DMS114 treated with DMSO at 0.1 percent for 48 hours (cell line): ENCODE measurements at regions not wholly inside any gene's neighbourhood (a gene's known extent, or its start where the extent isn't known, plus 50 kb on each side); places are given as distances from the start of the nearest gene placed in this dataset.
"Not testable (repeated sequence)": the region's sequence is repeated elsewhere in the genome, so short reads cannot be mapped to it uniquely, and the experiment has no call there.

Experiments used
- DNase-seq: peaks from one replicate; lab custom pipeline; 2025; ENCODE audit not compliant: unreplicated experiment; lab: John Stamatoyannopoulos, UW

DNA sequence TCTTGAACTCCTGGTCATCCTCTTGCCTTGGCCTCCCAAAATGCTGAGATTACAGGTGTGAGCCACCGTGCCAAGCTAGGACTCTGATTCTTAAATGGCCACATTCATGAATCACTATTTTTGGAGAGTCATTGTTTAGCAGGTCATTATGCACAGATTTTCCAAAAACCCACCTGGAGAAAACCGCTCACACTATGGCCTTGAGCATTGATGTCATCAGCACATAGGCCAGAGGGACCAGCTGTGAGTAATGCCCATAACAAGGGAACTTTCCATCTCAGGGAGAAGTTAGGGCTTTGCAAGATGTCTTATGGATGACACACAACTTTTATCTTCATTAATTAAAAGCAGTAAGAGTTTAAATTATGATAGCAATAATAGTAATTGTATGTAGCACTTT, 86.4 kb upstream of the KIF5B start:
- no peak for DNase-seq

DNA sequence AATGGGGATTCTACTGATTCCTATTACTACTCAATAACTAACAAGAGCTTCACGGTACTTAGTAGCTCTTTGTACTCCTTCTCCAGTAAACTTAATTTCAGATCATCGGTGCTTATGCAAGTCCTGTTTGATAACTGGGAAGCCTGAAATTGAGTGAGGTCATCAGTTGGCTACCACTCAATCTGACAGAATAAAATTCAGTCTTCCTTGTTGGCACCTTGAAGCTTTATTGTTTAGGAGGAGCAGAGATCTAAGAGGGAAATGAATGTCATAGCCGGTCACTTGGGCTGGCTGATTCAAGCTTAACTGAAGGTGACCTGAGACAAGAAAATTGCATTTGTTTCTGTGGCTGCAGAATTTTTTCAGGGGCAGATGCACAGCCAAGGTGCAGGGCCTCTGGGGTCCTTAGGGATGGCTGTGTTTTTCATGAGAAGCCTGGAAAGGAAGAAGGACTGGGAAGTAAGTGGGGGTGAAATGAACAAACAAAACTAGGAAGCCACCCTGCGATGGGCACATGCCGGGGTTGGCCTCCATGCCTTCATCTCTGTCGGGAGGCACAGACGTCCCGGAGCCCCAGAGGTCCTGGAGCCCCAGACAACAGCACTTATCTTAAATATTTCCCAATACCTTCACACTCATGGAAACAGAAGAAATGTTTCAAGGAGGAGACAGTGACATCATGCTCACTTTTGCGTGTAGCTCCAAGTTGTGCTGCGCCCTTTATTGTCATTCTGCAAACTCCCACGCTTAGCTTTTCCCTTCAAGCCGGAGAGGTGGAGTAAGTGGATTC, 85.0 kb upstream of the KIF5B start:
- no peak for DNase-seq

DNA sequence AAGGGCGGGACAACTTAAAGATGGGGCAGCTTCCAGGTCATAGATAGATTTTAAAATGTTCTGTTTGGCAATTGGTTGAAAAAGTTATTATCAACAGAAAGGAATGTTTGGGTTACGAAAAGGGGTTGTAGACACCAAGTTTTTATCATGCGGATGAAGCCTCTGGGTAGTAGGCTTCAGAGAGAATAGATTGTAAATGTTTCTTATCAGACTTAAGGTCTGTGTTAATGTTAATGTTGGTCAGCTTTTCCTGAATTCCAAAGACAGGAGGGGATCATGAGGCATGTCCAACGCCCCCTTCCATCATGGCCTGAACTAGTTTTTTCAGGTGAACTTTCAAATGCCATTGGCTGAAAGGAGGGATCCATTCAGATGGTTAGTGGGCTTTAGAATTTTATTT, 84.2 kb upstream of the KIF5B start:
- DNase-seq = no peak

DNA sequence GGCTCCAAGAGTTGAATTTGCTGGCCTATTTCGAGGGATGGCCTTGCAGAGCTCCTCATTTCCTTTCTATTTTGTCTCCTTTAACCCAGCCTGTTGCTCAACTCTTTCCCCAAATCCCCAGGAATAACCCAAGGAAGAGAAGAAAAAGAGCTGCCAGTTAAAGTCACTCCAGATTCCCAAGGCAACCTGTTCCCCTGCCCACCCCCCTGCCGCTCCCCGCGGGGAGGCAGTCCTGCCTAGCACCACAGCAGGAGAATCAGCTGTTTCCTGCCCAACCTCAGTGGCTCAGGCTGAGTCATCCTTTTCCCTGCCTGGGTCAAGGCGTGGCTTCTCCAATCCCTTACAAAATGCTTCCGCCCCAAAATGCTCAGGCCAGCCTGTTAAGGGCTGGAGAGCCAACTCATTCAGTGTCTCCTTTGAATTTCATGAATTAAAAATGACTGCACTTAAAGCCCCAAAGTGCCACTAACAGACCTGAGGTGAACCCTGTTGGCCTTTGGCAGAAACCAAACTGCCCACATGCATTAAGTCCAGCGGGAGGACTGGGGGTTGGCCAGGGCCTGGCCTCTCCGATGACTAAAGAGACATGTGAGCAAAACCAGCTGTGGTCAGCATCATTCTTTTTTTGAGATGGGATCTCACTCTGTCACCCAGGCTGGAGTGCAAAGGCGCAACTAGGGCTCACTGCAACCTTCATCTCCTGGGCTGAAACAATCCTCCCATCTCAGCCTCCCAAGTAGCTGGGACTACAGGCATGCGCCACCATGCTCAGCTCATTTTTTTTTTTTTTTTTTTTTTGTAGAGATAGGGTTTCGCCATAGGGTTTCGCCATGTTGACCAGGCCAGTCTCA, 83.2 kb upstream of the KIF5B start:
- DNase-seq = no peak

DNA sequence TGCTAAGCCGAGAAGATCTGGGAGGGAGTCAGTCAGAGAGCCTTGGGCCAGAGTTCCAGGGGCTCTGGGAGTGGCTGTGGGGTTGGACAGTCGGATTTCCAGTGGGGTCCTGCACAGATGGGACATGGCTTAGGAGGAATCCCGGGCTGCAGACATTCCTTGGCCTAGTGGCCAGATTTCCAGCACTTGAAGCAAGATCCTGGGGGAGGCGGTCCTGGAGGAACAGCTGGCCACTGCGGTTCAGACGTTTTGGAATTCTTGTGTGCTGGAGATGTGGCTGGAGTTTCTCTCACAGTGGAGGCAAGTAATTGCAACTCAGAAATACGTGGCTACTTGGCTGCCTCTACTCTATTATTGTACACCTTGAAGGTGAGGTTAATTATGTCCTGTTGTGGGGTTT, 80.7 kb upstream of the KIF5B start:
- not testable (repeated sequence) for DNase-seq

DNA sequence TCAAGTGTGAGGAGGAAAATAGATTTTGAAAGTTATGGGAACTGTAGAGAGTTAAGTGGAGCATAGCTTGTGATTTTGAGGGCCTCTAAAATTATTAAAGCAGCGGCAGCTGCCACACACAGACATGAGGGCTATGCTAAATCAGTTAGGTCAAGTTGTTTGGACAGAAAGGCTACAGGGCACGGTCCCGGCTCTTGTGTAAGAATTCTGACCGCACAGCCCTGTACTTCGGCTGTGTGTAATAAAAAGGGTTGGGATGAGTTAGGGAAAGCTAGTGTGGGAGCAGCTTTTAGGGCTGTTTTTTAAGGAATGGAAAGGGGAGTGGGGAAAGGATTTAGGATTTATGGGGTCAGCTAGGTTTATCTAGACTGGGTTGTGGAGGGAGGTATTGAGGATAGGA, 79.6 kb upstream of the KIF5B start:
- not testable (repeated sequence) for DNase-seq

DNA sequence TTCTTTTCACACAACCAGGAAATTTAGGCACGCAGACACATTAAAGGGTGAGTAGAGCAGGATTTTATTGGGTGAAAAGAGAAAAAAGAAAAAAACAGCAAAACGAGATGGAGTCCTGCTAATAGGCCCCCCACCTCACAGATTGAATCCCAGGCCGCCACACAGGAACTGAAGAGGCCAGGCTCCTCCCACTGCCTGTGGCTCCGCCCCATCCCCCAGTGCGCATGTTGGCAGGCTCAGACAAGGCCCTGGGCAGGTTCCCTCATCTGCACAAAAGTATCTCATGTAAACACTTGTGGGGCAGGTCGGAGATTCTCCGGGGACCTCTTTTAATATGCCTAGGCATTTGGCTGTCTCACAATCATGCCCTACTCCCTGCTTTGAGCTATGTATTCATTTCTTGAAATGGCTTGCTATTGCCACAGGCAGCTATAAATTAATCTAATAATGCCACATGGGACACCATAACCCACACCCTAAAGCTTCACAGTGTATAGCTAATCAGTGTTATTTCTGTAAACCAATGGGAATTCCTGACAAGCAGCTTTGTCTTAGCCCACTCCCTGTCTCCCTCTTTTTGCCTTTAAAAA, 76.2 kb upstream of the KIF5B start:
- no peak for DNase-seq

DNA sequence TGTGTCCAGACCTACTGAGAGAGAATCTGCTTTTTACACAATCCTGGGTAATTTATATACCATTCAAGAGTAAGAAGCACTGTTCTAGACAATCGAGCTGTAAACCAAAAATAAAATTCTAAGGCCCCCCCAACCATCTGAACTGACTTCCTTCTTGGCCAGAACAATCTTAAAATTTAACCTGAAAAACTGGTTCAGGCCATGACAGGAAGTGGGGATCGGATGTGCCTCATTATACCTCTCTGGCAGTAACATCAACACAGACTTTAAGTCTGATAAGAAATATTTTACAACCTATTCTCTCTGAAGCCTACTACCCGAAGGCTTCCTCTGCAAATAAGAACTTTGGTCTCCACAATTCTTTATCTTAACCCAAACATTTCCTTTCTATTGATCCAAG, 75.2 kb upstream of the KIF5B start:
- DNase-seq = no peak

DNA sequence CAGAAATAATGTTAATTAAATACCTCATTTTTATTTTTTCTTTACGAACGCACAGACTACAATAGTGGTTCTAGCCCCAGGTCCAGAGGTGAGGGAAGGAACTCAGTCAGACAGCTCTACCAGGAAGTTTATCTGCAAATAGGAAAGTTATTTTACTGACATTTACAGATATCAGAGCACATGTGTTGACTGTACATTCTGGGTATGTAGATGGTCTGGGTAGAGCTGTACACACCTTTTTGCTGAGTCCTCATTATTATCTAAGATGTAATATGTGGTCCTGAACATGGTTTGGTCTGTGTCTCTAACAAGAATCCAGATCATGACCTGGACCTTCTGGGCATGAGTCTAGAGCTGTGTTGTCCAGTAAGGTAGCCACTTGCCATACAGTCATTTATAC, 74.6 kb upstream of the KIF5B start:
- DNase-seq = no peak

DNA sequence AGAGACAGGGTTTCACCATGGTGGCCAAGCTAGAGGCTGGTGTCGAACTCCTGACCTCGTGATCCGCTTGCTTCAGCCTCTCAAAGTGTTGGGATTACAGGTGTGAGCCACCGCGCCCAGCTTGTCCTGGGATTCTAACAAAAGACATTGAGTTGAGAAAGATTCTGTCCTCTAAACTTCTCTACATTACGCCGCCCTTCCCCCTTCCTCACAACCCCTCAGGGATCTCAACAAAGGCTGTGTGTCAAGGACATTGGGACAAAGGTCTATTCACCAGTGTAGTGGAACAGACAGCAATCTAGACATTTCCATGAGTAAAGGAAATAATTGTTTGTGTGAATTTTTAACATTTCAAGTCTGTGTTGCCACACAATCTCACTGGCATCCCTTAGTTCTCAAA, 68.8 kb upstream of the KIF5B start:
- DNase-seq = no peak

DNA sequence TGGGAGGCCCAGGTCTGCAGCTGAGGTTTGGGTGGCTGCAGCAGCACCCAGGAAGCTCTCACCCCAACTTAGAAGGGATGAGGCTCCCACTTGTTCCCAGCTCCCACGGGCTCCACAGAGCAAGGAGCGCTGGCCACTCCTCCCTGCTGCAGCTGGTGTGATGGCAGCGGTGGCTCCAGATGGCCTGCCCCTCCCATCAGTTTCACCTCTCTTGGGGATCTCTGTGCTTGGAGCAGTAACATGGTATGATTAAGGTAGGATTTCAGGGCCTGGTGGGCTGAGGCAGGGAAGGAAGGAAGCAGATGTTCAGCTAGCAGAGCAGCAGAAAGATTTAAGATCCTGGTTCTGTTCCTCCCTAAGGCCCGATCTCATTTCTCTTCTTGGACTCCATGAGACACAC, 66.8 kb upstream of the KIF5B start:
- no peak for DNase-seq

DNA sequence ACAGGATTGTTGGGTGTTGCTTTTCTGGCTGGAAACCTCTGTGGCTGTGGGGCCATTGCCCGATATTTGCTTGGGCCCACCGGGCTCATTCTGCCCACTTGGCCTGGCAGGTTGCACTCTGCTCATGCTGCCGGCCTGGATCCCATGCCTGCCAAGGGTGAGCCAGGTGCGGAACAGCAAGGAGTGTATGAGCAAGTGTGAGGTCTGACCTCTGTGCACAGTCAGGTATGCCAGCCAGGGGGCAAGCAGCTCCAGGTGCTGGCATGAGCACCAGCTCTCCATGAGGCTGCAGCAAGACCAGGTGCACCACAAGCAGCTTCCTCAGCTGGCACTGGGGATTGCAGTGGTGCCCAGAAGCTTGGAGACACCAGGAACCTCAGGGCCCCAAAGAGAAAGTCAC, 65.4 kb upstream of the KIF5B start:
- no peak for DNase-seq

DNA sequence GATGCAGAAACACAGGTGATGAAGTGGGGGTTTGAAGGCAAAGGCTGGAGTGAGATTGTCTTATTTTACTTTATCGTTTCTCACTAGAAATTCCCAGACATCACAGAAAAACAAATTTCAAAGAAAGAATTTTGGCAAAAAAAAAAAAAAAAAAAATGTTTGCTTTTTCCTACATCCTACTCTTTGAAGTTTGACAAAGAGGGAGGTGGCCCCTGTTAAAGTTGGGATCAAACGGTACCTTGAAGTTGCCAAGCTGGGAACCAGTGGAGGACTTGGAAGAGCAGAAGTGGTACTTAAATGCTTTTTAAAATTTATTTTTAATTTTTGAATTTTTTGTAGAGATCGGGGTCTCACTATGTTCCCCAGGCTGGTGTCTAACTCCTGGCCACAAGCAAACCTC, 63.9 kb upstream of the KIF5B start:
- no peak for DNase-seq

DNA sequence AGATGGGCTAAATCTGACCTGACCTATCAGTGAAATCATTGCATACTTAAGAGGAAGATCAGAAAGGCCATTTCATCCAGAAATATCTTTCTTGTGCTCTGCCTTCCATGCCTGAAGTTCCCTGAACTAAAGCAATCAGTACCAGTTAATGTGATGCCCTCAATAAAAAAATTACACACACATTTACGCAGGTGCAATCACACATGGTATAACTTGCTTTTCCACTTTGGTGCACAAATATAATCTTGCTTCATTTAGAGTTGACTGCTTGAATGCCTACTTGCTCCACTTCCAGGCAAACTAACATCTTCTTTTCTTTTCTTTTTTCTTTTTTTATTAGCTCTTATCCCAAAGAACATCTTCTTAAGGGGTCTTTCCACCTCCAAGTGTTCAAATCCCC, 58.3 kb upstream of the KIF5B start:
- DNase-seq = no peak

DNA sequence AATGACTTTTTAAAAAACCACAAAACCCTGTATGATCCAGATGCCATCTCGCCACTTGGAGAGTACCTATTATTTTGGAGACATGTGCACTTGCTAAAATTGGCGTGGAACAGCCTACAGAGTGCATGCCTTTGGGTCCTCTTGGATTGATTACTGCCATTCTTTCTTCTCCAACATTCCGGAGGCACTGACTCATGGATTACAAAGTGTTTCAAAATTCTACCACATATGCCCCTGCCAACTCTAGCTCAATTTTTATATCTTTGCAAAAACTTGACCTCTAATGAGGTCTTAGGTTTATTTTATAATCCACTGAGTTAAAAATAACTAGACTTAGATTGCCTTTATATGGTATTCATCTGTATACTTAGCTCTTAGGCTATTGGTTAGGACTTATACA, 55.8 kb upstream of the KIF5B start:
- DNase-seq = no peak

DNA sequence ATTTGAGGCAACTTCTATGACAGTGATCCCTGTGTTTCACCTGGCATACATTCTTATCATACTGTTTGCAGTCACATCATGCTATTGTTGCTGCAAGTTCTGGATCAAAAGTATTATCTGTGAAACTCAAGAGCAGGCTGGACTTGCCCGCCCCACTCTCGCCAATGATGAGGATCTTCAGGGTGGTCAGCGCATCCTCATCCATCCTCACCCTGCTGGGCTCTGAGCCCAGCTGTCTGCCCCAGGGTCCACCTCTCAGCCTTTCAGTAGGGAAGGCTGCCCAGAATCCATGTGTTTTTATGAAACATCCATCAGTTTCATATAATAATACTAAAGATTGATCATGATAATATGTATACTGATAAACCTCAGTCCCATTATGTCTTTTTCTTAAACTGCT, 55.4 kb upstream of the KIF5B start:
- no peak for DNase-seq

DNA sequence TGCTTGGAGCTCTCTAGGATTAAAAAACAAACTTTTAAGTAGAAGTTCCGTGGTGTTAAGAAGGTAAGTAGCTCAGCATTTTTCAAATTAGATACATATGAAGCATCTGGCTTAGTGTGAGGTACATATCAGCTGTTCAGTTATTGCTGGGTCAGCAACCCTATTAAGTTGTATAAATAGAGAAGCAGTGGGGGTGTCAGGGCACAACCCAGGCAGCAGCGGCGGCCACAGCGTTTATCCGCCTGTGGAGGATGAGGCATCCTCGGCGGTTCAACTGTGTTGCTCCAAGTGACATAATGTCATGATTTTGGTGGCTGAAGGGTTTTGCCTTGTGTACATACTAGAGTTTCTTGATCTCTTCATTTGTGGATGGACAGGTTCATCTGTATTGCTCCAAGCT, 54.6 kb upstream of the KIF5B start:
- no peak for DNase-seq

DNA sequence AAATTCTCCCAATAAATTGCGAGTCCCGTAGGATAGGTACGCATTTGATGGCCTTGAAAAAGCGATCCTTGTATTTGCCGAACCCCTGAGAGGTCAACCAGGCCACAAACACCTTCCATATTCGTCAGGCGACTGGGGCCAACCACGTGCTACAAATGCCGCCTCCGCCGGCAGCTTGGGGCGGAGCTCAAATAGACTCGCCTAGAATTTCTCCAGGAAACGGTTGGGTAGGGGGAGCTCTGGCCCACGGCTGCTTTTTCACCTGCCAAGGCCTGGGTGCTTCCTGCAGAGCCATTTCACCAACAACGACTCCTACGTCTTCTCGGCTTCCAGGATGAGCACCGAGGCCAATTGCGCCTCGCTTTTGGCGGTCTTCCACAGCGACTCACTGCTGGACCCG, 53.4 kb upstream of the KIF5B start:
- no peak for DNase-seq
